NCI-H748 treated with DMSO at 0.1 percent for 48 hours (cell line): ENCODE measurements at regions not wholly inside any gene's neighbourhood (a gene's known extent, or its start where the extent isn't known, plus 50 kb on each side); places are given as distances from the start of the nearest gene placed in this dataset.
"Not testable (repeated sequence)": the region's sequence is repeated elsewhere in the genome, so short reads cannot be mapped to it uniquely, and the experiment has no call there.

Source experiments
- DNase-seq: peaks from one replicate; lab custom pipeline; 2025; lab: John Stamatoyannopoulos, UW

- no peak for DNase-seq
Observed at GRCh38 chr3:192038726-192039125, 577.8 kb downstream of the PYDC2 start.

- DNase-seq: no peak
Observed at GRCh38 chr3:192039593-192039992, 578.6 kb downstream of the PYDC2 start.

GRCh38 chr3:192040282-192041043, 579.5 kb downstream of the PYDC2 start:
- no peak for DNase-seq

GRCh38 chr3:192042116-192042515, 581.2 kb downstream of the PYDC2 start:
- no peak for DNase-seq

- no peak for DNase-seq
Observed at GRCh38 chr3:192054881-192055280, 593.9 kb downstream of the PYDC2 start.

- no peak for DNase-seq
Observed at GRCh38 chr3:192055946-192056345, 595.0 kb downstream of the PYDC2 start.

- DNase-seq: no peak
Observed at GRCh38 chr3:192057261-192057660, 596.3 kb downstream of the PYDC2 start.

GRCh38 chr3:192060160-192060781, 599.3 kb downstream of the PYDC2 start:
- peak; percentile 60 for DNase-seq

- DNase-seq: no peak
Observed at GRCh38 chr3:192061426-192061825, 600.5 kb downstream of the PYDC2 start.

- no peak for DNase-seq
Observed at GRCh38 chr3:192062186-192062585, 601.2 kb downstream of the PYDC2 start.

- no peak for DNase-seq
Observed at GRCh38 chr3:192063570-192063969, 602.6 kb downstream of the PYDC2 start.

GRCh38 chr3:192064959-192065358, 604.0 kb downstream of the PYDC2 start:
- no peak for DNase-seq

GRCh38 chr3:192066253-192066652, 605.3 kb downstream of the PYDC2 start:
- DNase-seq: not testable (repeated sequence)

- no peak for DNase-seq
Observed at GRCh38 chr3:192068464-192069254, 607.7 kb downstream of the PYDC2 start.

GRCh38 chr3:192077795-192078497, 617.0 kb downstream of the PYDC2 start:
- DNase-seq: no peak

- DNase-seq: peak; percentile 53
Observed at GRCh38 chr3:192079098-192079497, 618.1 kb downstream of the PYDC2 start.

- DNase-seq: peak; percentile 83
Observed at GRCh38 chr3:192080336-192080735, 619.4 kb downstream of the PYDC2 start.

- no peak for DNase-seq
Observed at GRCh38 chr3:192082730-192083660, 622.0 kb downstream of the PYDC2 start.
